Left kidney (tissue), 1 donor: ENCODE measurements at regions not wholly inside any gene's neighbourhood (a gene's known extent, or its start where the extent isn't known, plus 50 kb on each side); places are given as distances from the start of the nearest gene placed in this dataset.

Experiments used
- DNase-seq: peaks from one replicate; pipeline ENCODE4 v3.0.0-alpha.2; 2013

DNA sequence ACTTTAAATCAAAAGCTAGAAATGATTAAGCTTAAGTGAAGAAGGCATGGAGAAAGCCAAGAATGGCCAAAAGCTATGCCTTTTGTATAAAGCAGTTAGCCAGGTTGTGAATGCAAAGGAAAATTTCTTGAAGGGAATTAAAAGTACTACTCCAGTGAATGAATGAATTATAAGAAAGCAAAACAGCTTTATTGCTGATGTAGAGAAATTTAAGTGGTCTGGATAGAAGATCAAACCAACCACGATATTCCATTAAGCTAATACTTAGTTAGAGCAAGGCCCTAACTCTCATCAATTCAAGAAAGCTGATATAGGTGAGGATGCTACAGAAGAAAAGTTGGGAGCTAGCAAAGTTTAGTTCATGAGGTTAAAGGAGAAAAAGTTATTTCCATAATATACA lies 988.5 kb upstream of the ADGRB3 start:
- no peak for DNase-seq

DNA sequence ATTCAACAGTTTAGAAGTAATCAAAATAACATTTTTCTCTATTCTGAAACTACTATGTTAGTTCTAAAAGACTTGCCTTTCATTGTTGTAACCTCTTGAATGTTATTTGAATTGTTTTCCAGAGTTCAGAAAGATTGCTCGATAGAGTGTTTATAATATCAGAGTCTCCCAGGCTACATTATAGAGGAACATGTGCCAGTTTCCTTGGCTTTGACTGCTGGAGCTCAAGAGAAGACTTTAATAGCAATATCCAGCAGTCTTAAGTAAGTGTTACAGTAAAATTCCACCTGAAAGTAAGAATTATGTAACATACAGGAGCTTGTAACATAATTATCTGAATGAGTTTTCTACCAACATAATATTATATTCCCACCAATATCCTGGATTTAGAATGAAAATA lies 991.8 kb upstream of the ADGRB3 start:
- DNase-seq, result no peak

DNA sequence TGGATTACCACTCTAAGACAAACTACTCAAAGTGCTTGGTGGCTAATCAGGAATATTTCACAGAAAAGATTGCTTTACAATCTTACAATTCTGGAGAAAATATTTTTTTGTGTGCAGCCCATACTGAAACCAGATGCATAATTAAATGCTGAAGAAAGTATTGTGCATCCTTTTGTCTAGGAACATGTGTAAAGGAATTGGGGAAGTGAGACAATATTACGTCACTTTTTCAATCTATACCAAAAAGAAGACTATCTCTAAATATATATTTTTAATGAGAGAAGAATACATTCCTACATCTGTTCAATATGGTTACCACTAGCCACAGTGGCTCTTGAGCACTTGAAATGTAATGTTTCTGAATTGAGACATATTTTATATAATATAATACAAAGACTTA lies 992.5 kb upstream of the ADGRB3 start:
- no peak for DNase-seq

DNA sequence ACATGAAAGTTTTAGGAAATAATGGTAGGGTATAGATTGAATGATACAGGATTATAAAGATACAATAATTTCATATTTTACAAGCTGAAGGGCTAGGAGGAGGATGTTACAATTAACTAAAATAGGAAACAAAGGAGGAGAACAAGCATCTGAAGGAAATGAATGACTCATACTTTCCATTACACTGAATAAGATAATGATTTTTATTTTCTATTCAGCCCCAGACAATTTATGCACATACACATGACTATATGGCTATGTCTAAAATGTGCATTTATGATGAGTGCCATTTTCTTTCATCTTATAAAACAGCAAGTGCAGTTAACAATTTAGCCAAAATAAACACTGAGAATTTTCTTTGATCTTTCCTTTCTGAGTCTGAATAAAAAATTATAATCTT lies 994.6 kb upstream of the ADGRB3 start:
- no peak for DNase-seq

DNA sequence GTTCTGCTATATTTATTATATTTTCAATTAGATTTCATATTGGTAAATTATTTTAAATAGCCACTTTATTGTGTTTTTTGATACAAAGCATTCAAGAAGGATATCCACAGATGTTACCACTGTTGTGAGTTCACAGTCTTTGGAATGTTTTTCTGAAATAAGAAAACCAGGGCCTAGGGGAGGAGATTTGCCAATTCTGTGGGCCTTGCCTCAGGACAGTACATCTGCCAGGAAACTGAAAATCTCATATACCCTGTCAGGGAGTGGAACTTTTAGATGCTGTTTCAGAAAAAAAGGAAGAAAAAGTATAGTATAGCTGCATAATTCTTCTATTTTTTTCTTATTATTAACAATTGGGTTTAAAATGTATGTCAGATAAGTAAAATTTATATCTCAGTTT lies 995.9 kb upstream of the ADGRB3 start:
- DNase-seq, result no peak

DNA sequence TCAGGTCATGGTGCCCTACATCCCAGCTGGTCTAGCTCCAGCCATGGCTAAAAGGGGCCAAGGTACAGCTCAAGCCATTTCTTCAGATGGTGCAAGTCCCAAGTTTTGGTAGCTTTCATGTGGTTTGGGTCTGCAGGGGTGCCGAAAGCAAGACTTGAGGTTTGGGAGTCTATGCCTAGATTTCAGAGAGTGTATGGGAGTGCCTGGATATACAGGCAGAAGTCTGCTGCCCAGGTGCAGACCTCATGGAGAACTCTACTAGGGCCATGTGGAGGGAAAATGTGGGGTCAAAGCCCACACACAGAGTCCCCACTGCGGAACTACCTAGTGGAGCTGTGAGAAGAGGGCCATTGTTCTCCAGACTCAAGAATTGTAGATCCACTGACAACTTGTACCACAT lies 1000.9 kb upstream of the ADGRB3 start:
- DNase-seq, result no peak

DNA sequence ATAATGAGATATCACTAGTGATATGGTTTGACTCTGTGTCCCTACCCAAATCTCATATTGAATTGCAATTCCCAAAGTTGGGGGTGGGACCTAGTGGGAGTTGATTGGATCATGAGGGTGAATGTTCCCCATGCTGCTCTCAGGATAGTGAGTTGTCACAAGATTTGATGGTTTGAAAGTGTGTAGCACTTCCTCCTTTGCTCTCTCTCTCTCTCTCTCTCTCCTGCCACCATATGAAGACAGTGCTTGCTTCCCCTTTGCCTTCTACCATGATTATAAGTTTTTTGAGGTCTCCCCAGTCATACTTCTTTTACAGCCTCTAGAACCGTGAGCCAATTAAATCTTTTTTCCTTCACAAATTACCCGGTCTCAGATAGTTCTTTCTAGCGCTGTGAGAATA lies 1002.0 kb upstream of the ADGRB3 start:
- DNase-seq, result no peak

DNA sequence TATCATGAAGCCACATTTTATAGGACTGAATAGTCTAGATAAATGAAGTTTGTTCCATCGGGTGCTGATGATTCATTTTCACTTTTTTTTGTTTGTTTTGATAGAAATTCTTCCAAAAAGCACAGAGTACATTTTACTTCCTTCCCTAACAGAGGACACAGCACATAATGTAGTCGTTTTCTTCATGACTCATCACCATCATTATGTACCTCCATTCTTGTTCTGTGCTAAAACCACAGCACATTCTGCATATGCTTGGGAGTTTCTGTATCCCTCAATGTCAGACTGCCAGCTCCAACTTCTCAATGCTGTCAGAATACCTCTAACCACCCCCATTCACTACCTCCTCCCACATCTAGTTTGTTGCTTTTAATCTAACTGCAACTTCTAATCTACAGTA lies 1004.9 kb upstream of the ADGRB3 start:
- no peak for DNase-seq

DNA sequence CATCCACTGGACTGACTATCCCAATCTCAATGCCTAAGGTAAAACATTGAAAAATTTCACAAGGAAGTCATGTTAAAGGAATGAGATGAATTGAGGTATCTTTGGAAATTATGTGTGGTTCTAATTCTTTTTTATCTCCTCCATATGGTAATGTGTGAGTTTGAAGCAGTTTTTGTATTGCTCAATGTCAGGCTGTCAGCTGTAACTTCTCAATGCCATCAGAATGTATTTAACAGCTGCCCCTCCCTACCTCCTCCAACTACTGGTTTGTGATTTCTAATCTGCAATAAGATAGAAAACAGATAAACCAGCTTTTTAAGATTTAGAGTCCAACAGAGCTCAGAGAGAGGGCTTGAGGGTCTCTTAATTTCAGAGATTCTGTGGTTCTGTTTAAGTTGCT lies 1005.8 kb upstream of the ADGRB3 start:
- DNase-seq, result no peak

DNA sequence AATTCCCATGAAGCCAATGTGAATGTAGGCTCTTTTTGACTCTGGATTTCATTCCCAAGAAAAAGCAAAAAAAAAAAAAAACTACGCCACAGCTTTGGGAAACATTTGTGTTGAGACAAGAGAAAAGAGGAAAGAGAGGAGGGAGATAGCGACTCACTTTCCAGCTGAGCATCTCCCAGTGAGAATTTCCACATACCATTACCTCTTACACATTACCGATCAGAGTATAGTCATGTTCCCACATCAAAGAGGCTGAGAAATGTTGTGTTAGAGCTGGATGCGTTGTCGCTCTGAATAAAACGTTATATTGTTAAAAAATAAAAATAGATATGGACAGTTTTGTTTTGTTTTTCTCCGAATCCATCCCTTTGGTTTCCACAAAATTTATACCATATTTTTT lies 1019.3 kb upstream of the ADGRB3 start:
- no peak for DNase-seq

DNA sequence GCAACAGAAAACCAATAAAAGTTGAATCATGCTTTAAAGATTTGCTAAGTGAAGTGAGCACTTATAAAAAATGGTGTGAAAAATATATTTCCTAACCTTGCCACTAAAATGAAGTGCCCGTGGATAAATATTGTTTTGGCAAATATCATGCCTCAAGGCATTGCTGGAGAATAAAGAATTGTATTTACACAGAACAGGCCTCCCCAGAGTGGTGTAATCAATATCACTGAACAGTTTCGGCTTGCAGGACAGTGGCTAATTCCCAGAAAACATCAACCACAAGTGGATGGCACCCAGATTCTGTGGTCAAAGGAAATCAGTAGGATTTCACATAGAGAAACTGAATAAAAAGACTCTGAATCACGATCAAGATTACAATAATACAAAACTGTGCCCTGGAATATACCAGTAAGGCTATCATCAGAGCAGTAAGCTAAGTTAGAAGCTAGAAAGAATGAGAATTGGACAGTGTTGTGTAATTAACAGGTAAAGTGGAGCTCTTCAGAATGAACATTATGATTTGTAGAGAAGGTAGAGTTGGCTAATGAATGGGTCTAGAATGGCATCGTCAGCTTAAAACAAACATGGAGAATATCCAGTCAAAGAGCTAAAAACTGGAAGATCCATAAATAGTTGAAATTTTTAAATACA lies 1026.9 kb upstream of the ADGRB3 start:
- DNase-seq, result no peak

DNA sequence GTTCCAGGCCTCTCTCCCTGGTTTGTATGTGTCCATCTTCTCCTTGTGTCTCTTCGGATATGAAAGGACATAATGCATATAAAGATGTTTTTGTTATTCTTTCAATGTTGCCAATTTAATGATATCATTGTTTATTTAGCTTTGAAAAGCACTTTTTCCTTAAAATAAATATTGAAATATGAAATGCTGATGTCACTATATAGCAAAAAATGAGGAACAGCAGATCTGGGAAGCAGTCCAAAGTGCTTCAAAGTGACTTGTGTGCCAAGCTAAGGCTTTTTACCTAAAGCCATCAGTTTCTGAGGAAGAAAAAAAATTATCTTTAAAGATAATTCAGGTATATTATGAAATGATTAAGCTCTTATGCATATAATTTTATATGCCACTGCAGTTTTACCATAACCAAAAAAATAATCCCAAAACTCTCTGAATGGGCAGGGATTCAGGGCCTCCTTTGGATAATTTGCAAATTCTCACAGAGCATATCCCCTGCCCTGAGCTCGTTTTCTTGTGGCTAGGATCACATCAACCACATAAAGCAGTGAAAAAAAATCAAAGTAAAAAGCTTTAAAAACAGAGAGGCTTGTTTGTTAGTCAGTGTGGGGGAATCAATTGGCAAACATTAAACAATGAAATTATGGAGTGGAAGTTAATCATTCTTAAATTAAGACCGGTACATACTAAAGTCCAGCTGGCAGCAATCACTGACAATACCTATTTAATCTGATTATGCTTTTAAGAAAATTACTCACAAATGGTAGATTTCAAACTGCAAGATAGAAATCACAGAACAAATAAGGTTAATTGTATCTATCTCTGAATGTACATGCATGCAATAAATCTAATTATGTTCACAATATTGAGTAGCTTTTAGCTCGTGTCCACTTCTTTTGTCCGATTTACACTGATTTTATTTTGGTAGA lies 1027.9 kb upstream of the ADGRB3 start:
- DNase-seq, result no peak

DNA sequence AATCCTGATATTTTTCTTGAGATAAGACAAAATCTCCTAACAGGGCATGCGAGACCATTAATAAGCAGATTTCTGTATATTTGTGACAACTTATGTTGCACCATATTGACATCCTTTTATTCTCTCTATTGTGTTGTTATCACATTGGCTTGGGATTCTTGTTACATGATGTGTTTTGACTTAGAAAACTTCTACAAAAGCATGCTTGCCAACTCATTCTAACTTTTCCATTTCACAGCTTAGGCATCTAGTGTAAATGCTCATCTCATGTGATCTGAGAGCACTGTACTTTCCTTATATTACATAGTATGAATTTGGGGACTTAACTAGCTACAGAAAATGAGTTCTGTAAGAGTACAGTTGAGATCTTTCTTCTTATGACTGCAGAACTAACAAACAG lies 1040.7 kb upstream of the ADGRB3 start:
- no peak for DNase-seq

DNA sequence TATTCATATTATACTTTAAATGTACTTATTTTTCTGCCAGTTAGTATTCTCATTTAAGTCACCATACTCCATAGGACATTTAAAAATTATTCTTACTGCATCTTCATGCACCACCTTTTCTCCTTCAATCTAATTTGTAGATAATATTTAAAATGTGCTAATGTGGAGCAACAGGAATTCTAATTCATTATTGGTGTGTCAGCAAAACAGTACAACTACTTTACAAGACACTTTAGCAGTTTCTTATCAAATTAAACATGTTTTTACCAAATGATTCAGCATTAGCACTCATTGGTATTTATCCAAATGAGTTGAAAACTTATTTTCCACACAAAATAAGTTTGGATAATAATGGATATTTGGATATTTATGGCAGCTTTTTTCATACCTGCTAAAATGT lies 1041.8 kb upstream of the ADGRB3 start:
- DNase-seq, result no peak

DNA sequence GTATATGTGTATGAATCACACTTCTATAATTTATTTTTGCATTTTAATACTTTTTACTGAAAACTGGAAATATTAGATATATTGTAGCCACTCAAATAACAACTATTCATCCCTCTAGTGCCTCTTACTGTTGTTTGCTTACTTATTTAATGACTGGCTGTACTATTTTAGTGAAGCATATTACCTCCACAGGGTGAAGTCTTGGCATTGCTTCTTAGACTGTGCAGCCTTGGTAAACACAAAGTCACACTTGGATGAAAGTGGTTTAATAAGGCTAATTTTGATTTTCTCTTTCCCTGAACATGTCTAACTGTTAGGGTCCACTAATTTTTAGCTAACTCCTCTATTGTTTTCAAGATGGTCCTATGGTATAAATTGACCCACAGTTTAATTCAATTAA lies 1043.2 kb upstream of the ADGRB3 start:
- no peak for DNase-seq

DNA sequence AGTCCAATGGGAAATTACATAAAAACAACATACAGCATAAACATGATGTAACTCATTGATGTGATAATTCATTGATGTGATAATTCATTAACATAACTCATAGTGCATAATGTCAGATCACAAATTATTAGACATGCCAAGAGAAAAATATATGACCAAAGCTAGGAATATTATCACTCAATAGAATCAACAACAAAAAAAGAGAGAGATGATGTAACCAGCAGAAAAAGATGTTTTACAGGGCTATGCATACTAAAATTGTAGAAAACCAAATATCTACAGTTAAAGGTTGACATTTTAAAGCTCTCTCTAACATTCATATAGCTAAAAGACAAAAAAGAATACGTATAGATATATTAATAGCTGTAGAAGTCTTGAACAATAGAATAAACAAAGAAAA lies 1067.2 kb upstream of the ADGRB3 start:
- DNase-seq, result no peak

DNA sequence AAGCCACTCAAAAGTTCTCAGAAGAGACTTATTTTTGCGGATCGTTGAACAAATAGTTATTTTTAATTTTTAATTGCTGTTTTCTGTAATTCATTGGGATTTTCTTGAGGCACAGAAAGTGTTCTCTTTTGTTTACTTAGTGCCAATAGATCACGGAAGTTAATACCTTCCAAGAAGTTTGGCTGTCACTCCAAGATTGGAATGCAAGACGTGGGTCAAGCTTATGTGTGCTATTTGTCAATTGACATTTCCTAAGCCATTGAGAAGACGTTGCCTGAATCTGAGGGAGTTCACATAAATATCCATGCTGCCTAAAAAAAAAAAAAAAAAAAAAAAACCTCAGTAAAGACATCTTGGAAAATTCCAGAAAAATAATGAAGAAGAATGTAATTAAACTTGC lies 1071.4 kb upstream of the ADGRB3 start:
- no peak for DNase-seq

DNA sequence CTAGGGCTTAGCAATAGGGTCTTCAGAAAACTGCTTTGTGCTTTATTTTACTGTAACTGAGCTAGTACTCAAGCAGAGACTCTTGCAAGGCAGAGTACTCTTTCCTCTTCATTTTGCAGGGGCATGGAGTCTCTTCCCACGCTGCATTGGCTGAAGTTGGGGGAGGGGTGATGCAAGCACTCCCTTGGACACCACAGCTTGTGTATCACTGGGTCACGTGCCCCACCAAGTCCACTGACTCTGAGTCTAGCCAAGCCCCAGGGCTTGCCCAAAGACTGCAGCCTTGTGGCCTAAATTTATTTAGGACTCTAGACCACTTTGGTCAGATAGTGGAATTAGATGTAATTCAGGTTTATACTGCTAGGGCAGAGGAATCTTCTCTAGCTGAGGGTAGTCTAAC lies 1075.0 kb upstream of the ADGRB3 start:
- DNase-seq, result no peak

DNA sequence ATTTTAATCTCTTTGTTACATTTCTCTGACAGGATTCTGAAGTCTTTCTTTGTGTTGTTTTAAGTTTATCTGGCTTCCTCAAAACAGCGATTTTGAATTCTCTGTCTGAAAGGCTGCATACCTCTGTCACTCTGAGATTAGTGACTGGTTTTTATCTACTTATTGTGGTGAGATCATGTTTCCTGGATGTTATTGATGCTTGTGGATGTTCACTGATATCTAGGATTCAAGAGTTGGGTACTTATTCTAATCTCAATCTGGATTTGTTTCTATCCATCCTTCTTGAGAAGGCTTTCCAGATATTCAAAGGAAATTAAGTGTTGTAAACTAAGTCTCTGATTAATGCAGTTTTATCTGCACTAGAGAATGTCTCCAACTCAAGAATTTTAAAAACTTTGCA lies 1076.1 kb upstream of the ADGRB3 start:
- no peak for DNase-seq

DNA sequence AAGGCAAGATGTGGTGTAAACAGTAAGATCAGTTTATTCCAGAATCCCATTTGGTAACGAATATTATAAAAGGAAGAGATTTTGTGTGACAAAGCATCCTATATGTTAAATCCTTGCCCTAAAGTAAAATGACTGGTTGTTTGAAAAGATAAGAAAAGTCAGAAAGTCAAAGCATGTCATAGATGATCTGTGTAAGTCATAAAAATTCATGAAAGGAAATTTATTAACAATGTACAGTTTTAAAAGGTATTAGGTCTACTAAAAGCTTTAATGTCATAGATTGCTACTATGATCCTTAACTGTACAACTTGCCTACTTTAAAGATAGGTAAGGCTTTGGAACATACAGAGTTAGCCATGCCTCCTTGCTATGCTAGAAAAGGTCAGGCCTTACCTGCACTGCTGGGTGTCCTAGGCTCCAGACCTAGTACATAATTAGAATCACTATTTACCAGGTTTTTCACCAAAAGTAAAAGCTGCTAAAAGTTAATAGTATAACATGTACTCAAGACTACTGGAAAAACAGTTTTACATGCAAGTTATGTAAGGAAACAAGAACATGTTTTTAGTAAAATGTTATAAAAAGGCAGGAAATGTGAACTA lies 1090.1 kb upstream of the ADGRB3 start:
- no peak for DNase-seq

DNA sequence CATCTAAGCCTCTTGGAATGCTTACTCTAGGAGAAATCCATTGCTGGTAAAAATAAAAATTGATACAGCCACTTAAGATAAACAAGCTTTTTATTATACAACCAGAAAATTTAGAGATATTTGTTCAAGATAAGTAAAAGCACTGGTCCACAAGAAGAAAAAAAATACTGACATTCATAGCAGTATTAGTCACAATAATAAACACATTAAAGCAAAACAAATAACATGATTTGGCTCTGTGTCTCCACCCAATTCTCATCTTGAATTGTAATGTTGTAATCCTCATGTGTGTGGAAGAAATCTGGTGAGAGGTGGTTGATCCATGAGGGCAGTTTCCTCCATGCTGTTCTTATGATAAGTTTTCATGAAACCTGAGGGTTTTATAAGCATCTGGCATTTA lies 1093.5 kb upstream of the ADGRB3 start:
- no peak for DNase-seq

DNA sequence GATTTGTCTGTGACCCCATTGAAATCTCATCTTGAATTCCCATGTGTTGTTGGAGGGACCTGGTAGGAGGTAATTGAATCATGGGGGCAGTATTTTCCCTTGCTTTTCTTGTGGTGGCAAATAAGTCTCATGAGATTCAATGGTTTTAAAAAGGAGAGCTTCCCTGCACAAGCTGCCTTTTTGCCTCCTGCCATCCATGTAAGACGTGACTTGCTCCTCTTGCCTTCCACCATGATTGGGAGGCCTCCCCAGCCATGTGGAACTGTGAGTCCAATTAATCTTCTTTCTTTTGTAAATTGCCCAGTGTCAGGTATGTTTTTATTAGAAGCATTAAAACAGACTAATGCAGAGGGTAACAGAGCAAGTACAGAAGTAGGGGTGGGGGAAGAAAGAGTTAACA lies 1097.0 kb upstream of the ADGRB3 start:
- no peak for DNase-seq

DNA sequence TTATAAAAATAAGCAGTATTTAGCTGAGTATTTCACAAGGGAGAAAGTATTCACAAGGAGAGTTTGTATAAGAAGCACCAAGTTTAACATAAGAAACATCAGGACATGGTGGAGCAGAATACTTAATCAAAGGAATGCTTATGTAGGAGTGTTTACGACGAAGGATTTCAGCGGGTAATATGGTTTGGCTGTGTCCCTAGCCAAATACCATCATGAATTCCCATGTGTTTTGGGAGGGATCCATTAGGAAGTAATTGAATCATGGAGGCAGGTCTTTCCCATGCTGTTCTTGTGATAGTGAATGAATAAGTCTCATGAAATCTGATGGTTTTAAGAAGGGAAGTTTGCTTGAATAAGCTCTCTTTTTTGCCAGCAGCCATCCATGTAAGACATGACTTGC lies 1099.1 kb upstream of the ADGRB3 start:
- no peak for DNase-seq

DNA sequence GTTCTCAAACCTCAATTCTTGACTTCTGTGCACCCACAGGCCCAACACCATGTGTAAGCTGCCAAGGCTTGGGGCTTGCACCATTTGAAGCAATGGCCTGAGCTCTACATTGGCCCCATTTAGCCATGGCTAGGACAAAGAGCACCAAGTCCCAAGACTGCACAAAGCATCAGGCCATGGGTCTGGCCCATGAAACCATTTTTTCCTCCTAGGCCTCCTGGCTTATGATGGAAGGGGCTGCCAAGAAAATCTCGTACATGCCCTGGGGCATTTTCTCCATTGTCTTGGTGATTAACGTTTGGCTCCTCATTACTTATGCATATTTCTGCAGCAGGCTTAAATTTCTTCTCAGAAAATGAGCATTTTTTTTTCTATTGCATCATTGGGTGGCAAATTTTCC lies 1128.7 kb upstream of the ADGRB3 start:
- DNase-seq, result no peak
